Suprapubic skin (tissue), 3 donors: ENCODE measurements at regions not wholly inside any gene's neighbourhood (a gene's known extent, or its start where the extent isn't known, plus 50 kb on each side); places are given as distances from the start of the nearest gene placed in this dataset.

Source experiments
- CTCF ChIP-seq, 2 donors: fragments of 200-600 bp in 1 of 2; fragments of 450-650 bp in 1 of 2; sonication (generic) in 1 of 2; IDR thresholded peaks; one replicate each; pipeline ENCODE4 v1.5.1; 2016 to 2019; ENCODE audit warnings: antibody characterized with exemption in 2 of 2, mild to moderate bottlenecking in 1 of 2, moderate library complexity in 1 of 2
- POLR2AphosphoS5 ChIP-seq, 3 donors: sonication (generic); formaldehyde crosslinking; IDR thresholded peaks; one replicate each; pipeline ENCODE4 v1.6.1; 2017; ENCODE audit warnings: antibody characterized with exemption in 3 of 3

GRCh38 chr13:48148454-48148853 lies 53.5 kb upstream of the MED4 start:
- no peak for TF ChIP-seq POLR2AphosphoS5 (IDR thresholded peaks at IDR 0.05)
- TF ChIP-seq CTCF (IDR thresholded peaks at IDR 0.05) = no peak
